GM21723 (cell line): ENCODE measurements at regions not wholly inside any gene's neighbourhood (a gene's known extent, or its start where the extent isn't known, plus 50 kb on each side); places are given as distances from the start of the nearest gene placed in this dataset.

Source experiments
- ATAC-seq: cut with Tn5 transposase; IDR thresholded peaks from one replicate; pipeline ENCODE4 v1.9.1; 2021; ENCODE audit warnings: mild to moderate bottlenecking, moderate library complexity; ENCODE audit not compliant: unreplicated experiment

DNA sequence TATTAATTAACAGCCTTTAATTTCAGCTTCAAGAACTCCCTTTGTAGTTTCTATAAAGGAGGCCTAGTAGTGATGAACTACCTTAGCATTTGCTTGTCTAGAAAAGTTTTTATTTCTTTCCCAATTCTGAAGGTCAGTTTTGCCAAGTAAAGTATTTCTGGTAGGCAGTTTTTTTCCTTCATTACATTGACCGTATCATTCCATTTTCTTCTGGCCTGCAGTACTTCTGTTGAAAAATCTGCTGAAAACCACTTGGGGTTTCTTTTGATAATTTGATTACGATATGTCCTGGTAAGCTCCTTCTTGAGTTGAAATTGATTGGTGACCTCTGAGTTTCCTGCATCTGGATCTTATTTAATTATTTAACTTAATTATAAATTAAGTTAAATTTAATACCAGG lies 691.8 kb downstream of the TSN start:
- ATAC-seq = no peak

GRCh38 chr2:122451040-122451439 lies 695.6 kb downstream of the TSN start:
- no peak for ATAC-seq

DNA sequence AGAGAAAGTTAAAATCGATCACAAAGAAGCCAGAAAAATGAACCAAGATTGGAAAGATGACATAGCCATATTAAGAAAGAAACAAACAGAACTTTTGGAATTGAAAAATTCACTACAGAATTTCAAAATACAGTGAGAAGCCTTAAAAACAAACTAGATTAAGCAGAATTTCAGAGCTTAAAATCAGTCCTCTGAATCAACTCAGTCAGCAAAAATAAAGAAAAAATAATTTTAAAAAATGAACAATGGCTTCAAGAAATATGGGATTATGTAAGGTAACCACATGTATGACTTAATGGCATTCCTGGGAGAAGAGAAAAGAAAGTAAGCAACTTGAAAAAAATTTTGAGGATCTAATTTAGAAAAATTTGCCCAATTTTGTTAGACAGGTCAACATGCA lies 696.2 kb downstream of the TSN start:
- no peak for ATAC-seq

GRCh38 chr2:122469147-122469546 lies 713.7 kb downstream of the TSN start:
- ATAC-seq = no peak

GRCh38 chr2:122471753-122472152 lies 716.3 kb downstream of the TSN start:
- no peak for ATAC-seq

DNA sequence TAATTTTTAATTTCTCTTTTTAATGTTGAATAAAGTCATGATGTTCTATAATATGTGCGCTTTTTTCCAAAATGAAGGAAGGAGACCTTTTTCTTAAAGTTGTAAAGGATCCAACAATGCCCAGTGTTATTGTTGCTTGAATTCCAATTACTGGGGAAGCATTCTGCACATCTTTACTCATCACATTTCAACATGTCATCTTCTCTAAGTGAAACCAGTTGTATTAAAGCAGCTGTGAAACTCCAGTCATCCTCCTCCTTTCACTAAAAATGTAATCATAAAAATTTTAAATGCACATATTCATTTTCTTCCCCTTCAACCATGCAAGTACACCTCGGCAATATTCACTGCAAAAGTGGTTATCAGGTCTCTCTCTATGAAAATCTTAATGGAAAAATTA lies 722.7 kb downstream of the TSN start:
- no peak for ATAC-seq

GRCh38 chr2:122478771-122479170 lies 723.3 kb downstream of the TSN start:
- no peak for ATAC-seq

DNA sequence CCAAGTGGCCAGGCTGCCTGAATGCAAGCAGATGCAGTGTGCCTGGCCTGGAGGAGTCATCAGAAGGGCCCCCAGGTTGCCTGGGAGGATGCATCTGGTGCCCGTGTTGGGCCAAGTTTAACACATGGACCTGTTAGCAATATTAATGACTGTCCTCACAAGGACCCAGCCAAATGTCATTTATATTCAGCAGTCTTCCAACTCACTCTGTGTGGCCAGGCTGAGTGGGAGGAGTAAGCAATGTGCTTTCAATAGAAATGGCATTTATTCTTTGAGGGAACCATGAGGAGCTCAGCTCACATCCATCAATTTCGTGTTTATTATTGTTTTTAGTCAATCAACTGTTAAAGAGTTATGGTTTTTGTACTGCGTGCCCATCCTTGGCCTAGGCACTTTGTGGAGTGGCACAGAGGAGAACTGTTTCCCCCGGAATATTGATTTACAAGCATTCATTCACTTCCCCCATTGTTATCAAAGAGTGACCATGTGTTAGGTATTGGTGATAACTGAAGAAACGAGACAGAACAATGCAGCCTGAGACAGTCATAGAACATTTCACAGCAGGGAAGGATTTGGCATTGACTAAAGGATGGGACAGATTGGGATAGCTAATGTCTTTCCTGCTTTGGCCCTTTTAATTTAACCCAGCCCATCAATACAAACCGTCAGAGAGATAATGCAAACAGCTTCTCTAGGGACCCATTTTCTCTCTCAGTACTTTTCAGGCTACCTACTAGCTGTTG lies 725.2 kb downstream of the TSN start:
- ATAC-seq = no peak

DNA sequence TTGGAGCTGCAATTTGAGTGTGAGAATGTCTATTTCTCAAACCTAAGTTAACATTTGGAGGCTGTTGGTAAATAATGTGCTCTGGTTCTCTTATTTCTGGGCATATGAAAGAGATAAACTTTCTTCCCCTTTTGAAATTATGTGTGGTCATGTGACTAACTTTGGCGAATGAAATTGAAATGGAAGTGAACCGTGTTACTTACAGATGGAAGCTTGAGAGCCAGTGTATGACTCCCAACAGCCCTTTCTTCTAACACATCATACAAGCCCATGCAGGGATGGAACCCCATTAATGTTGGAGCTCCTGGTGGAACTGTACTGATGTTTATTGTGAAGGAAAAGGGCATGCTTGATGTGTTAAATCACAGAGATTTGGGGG lies 725.8 kb downstream of the TSN start:
- no peak for ATAC-seq

DNA sequence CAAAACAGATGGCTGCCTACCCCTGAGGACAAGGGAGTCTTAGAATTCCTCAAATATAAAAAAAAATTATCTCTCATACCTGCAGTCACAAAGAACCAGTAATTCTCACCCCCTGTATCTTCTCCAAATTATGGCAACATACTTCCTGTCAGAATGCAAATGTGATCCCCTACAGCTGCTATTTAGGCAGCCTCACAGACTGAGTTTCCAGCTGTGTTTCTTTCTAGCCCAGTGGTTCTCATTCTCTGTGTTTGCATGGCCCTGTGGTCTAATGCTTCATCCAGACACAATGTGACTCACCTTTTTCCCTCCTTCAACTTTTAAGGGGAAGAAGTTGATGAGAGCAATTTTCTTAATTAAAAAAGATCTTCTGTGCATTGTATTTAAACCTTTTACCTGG lies 726.3 kb downstream of the TSN start:
- ATAC-seq = no peak

DNA sequence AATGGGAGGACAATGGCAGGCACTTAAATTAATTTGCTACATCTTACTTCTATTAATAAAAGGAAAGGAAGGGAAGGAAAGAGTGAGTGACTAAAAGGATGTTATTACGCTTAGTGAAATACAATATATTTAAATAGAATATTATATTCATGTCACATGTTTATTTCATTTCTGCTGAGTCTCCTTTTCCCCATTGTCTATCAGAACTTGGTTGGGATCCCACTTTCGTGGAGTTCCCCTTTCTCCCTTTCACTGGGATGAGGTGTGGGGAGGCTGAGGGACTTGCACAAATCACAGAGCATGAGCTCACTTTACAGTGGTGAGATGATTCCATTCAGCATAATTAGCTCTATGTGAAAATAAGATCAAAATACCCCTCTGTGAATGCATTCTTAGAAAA lies 730.6 kb downstream of the TSN start:
- ATAC-seq = no peak

DNA sequence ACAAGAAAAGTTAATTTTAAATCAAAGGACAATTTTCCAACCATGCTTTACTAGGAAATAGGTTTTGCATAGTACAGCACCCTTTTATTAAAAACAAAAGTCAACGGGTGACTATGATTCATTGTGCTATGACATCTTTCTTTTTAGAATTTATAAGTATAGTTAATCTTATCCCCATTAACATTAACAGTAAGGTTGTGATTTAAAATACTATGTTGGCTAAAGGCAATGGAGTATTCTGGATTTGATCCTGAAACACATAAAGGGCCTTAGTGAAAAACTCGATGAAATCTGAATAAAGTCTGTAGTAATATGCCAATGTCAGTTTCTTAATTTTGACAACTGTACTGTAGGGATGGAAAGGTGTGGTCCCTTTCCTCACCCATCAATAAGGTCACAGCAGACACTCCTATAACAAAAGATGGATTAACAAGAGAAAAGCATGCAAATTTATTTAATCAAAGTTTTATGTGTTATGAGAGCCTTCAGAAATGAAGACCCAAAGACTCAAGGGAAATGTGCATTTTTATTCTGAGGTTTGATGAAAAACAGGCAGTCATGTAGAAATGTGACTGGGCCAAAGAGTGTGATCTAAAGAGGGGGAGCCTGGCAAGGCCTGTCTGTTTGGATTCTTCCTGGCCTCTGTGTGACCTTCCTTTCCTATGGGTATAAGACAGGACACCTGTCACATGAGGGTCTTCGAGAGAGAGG lies 731.4 kb downstream of the TSN start:
- ATAC-seq = no peak

DNA sequence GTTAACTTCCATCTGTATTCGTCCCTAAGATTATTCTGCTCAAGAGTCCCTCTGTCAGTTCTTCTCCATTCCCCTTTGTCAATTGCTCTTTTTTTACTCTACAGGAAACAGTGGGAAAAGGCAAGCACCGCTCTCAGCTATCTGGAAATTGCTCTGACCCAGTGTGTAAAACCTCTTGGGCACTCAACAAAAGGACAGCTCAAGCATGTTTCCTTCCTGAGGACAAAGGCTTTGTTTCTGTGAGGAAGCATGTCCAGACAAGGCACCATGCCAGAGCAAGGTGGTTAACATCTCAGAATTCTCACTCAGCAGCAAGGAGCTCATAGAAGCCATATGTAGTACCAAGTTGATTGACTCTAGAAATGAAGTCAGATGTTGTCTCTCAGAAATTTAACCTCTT lies 735.6 kb downstream of the TSN start:
- ATAC-seq = no peak

DNA sequence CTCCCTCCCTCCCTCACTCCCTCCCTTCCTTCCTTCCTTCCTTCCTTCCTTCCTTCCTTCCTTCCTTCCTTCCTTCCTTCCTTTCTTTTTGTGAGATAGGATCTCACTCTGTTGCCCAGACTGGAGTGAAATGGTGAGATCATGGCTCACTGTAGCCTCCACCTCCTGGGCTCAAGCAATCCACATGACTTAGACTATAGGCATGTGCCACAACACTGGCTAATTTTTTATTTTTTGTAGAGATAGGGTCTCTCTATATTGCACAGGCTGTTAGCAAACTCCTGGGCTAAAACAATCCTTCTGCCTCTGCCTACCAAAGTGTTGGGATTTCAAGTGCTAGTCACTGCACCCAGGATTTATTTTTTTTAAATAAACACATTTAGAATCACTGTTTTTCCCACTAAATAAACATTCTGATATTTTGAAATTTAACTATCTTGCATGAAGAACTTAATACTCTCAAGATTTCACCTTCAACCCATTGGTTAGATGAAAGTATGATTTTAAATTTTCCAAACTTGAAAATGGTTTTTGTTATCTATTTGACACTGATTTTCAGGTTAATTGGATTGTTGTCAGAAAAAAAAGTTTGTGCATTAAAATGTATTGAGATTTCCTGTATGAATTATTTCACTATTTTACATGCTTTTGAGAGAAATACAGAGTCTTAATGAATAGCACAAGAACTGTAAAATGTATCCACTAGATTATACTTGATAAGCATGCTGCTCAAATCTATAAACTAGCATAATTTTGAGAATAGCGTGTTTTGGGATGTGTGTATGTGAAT lies 745.1 kb downstream of the TSN start:
- no peak for ATAC-seq

DNA sequence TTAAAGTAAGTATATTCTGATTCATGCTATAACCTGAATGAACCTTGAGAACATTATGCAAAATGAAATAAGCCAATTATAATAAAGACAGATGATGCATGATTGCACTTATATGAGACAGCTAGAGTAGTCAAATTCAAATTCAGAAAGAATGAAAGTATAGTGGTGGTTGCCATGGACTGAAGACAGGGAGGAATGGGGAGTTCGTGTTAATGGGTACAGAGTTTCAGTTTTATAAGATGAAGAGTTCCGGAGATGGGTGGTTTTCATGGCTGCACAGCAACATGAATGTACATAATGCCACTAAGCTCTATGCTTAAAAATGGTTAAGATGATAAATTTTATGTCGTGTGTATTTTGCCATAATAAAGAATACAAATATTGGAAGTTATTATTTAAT lies 751.2 kb downstream of the TSN start:
- ATAC-seq = no peak

DNA sequence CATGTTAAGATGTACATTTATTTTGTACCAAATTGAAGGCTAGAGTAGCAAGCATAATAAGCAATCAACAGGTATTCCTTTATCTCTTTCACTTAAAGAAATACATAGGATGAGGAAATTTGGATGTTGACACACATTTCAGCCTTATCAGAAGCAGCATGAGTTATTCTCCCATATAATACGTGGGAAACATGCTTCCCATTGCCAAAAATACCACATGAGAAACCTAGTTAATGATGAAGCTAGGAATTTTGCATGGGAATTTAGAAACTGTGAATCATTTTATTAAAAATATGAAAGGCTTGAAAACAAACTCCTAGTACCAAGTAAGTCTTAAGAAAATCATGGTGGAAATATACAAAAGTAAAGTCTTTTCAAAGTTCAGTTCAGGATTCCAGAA lies 751.8 kb downstream of the TSN start:
- ATAC-seq = no peak

DNA sequence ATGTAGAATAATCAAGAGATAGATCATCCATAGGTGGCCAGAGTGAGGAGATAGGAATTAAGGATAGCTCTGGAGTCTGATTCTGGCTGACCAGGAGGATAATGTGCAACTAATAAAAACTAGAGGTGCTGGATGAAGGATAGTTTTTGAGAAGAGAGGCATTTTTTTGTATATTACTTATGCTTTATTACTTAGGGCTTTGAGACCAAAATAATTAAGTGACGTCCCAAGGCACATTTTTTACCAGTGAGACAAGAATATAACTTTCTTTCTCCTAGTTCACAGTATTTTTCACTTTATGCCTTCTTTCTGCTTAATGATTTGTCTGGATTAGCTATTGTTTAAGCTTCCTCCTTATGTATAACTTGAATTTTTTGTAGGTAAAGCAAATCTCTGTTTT lies 756.6 kb downstream of the TSN start:
- no peak for ATAC-seq

GRCh38 chr2:122514451-122514996 lies 759.1 kb downstream of the TSN start:
- no peak for ATAC-seq

GRCh38 chr2:122515731-122516290 lies 760.4 kb downstream of the TSN start:
- no peak for ATAC-seq

- no peak for ATAC-seq
Observed at GRCh38 chr2:122516775-122517174, 761.3 kb downstream of the TSN start.

GRCh38 chr2:122519366-122519765 lies 763.9 kb downstream of the TSN start:
- ATAC-seq = no peak
